SK-N-SH (cell line): ENCODE measurements at regions not wholly inside any gene's neighbourhood (a gene's known extent, or its start where the extent isn't known, plus 50 kb on each side); places are given as distances from the start of the nearest gene placed in this dataset.

Experiments used
- CTCF ChIA-PET: fragments of 300-600, 350-600 bp; formaldehyde crosslinking; extraction: SDS; loops from one replicate; lab custom pipeline; 2021; lab: Yijun Ruan, JAX
- POLR2A ChIA-PET: fragments of 350-600 bp; sonication (Branson Sonifier 250); formaldehyde crosslinking; extraction: SDS; loops from one replicate; lab custom pipeline; 2020; ENCODE audit warnings: antibody characterized with exemption, inconsistent platforms; lab: Yijun Ruan, JAX
- DNase-seq: peaks from one replicate; pipeline ENCODE4 v3.0.0; 2012
- H2AFZ ChIP-seq: fragments of 200-600 bp; sonication (generic); 2 replicates; pipeline ENCODE4 v1.8.1; 2016; ENCODE audit warnings: antibody characterized with exemption, mild to moderate bottlenecking, low read depth
- H3F3A ChIP-seq: fragments of 200-600 bp; sonication (generic); replicated peaks from 2 replicates; pipeline ENCODE3; 2016; ENCODE audit warnings: antibody characterized with exemption, mild to moderate bottlenecking; ENCODE audit not compliant: insufficient read depth
- H3K27ac ChIP-seq, 2 experiments: fragments of 200-500 bp in 1 of 2; fragments of 200-600 bp in 1 of 2; sonication (Bioruptor generic) in 1 of 2; sonication (generic), shearing (Covaris generic) in 1 of 2; 2 replicates each; pipeline versions ENCODE4 v1.5.1 to v1.6.1; 2014 to 2016; ENCODE audit warnings: low read depth in 2 of 2, inconsistent platforms in 1 of 2, low read length in 1 of 2, mild to moderate bottlenecking in 1 of 2, mixed read lengths in 1 of 2
- H3K27me3 ChIP-seq: fragments of 200-600 bp; sonication (generic), shearing (Covaris generic); 2 replicates; pipeline ENCODE4 v1.6.1; 2016; ENCODE audit warnings: mixed run types; ENCODE audit not compliant: insufficient read depth
- H3K36me3 ChIP-seq, 2 experiments: fragments of 200-500 bp in 1 of 2; fragments of 200-600 bp in 1 of 2; sonication (Bioruptor generic) in 1 of 2; sonication (generic) in 1 of 2; replicated peaks in 1 of 2; 2 replicates each; pipeline versions ENCODE3 to v1.5.1; 2014 to 2016; ENCODE audit warnings: low read length in 1 of 2, mild to moderate bottlenecking in 1 of 2; ENCODE audit not compliant: insufficient read depth in 2 of 2, control insufficient read depth in 1 of 2
- H3K4me1 ChIP-seq, 2 experiments: fragments of 200-500 bp in 1 of 2; fragments of 200-600 bp in 1 of 2; sonication (Bioruptor generic) in 1 of 2; sonication (generic), shearing (Covaris generic) in 1 of 2; 2 replicates each; pipeline versions ENCODE4 v1.5.1 to v1.6.1; 2014 to 2016; ENCODE audit warnings: low read depth in 1 of 2, low read length in 1 of 2, mixed run types in 1 of 2; ENCODE audit not compliant: insufficient read depth in 2 of 2, control insufficient read depth in 1 of 2
- H3K4me2 ChIP-seq: fragments of 200-600 bp; sonication (generic), shearing (Covaris generic); 2 replicates; pipeline ENCODE4 v1.6.1; 2017; ENCODE audit warnings: mixed run types
- H3K4me3 ChIP-seq, 2 experiments: fragments of 200-500 bp in 1 of 2; fragments of 200-600 bp in 1 of 2; sonication (Bioruptor generic) in 1 of 2; sonication (generic), shearing (Covaris generic) in 1 of 2; 2 replicates each; pipeline versions ENCODE4 v1.5.1 to v1.8.1; 2014 to 2016; ENCODE audit warnings: low read depth in 2 of 2, inconsistent platforms in 1 of 2, low read length in 1 of 2, mild to moderate bottlenecking in 1 of 2, mixed read lengths in 1 of 2, moderate library complexity in 1 of 2
- H3K79me2 ChIP-seq: fragments of 200-600 bp; sonication (generic); 2 replicates; pipeline ENCODE4 v1.8.1; 2017; ENCODE audit warnings: mild to moderate bottlenecking; ENCODE audit not compliant: insufficient read depth
- H3K9ac ChIP-seq: fragments of 200-600 bp; sonication (generic); 2 replicates; pipeline ENCODE4 v1.6.1; 2017; ENCODE audit warnings: mixed run types
- H3K9me2 ChIP-seq: fragments of 200-600 bp; sonication (generic); 2 replicates; pipeline ENCODE4 v1.6.1; 2017; ENCODE audit warnings: mixed run types
- H3K9me3 ChIP-seq: fragments of 200-600 bp; sonication (generic); 2 replicates; pipeline ENCODE4 v1.6.1; 2017; ENCODE audit warnings: mixed run types, mild to moderate bottlenecking, moderate library complexity
- H4K20me1 ChIP-seq: fragments of 200-600 bp; sonication (generic); 2 replicates; pipeline ENCODE4 v1.6.1; 2017; ENCODE audit warnings: mild to moderate bottlenecking, mixed run types; ENCODE audit not compliant: insufficient read depth
- EP300 ChIP-seq, 2 experiments: IDR thresholded peaks; 2 replicates each; pipeline versions ENCODE4 v1.4.0 to v1.6.1; 2012; ENCODE audit warnings: borderline replicate concordance in 1 of 2, low read depth in 1 of 2, low read length in 1 of 2
- FOSL2 ChIP-seq: IDR thresholded peaks from 2 replicates; pipeline ENCODE4 v1.4.0; 2012; ENCODE audit warnings: low read depth, mild to moderate bottlenecking, moderate library complexity, borderline replicate concordance
- JUND ChIP-seq: IDR thresholded peaks from 2 replicates; pipeline ENCODE4 v1.4.0; 2012
- MEF2A ChIP-seq: IDR thresholded peaks from 2 replicates; pipeline ENCODE4 v1.4.0; 2012; ENCODE audit warnings: low read depth, borderline replicate concordance
- NFIC ChIP-seq: IDR thresholded peaks from 2 replicates; pipeline ENCODE4 v1.4.0; 2012; ENCODE audit warnings: borderline replicate concordance
- POLR2AphosphoS5 ChIP-seq: IDR thresholded peaks from 2 replicates; pipeline ENCODE4 v1.6.1; 2012; ENCODE audit warnings: low read depth, low read length
- RAD21 ChIP-seq: IDR thresholded peaks from 2 replicates; pipeline ENCODE4 v1.6.1; 2012; ENCODE audit warnings: mild to moderate bottlenecking, low read length
- RXRA ChIP-seq: IDR thresholded peaks from 2 replicates; pipeline ENCODE4 v1.4.0; 2012; ENCODE audit warnings: low read depth, mild to moderate bottlenecking, borderline replicate concordance
- SIN3A ChIP-seq: IDR thresholded peaks from 2 replicates; pipeline ENCODE4 v1.6.1; 2012; ENCODE audit warnings: low read depth, mild to moderate bottlenecking, low read length, moderate library complexity, borderline replicate concordance
- SMC3 ChIP-seq: IDR thresholded peaks from 2 replicates; pipeline ENCODE4 v1.6.1; 2012; ENCODE audit warnings: low read depth, low read length, improper control_type of control experiment
- TCF12 ChIP-seq: IDR thresholded peaks from 2 replicates; pipeline ENCODE4 v1.4.0; 2012
- TEAD4 ChIP-seq: IDR thresholded peaks from 2 replicates; pipeline ENCODE4 v1.4.0; 2012; ENCODE audit warnings: mild to moderate bottlenecking, borderline replicate concordance; ENCODE audit not compliant: insufficient read depth
- WGBS: methylation state at CpG from one replicate; pipeline ENCODE4 v1.1.6; 2017; ENCODE audit warnings: low lambda C conversion rate; 5-methylcytosine and 5-hydroxymethylcytosine counted together
- TF ChIP-seq, protein P1 (sequence below): IDR thresholded peaks from 2 replicates; pipeline ENCODE4 v1.4.0; 2012; ENCODE audit warnings: low read depth, borderline replicate concordance
- TF ChIP-seq, protein P2 (sequence below): IDR thresholded peaks from 2 replicates; pipeline ENCODE4; 2012

DNA sequence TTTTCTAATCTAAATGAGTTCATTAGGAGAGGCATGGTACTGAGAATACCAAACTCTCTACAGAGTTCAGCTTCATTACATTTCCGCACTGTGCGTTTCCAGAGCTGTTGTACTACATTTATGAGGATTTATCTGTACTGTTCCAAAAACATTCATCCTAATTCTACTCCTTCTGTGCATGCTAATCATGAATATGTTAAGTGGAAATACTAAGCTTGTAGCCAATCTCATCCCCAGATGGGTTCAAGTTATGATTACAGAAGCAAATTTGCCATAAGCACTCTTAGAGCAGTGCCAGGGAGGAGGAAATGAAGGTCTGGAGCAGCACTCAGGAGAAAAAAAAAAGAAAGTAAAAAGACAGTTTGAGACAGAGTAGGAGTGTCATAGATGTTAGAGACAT is 544.3 kb downstream of the GBE1 start:
- 96% methylated on average over 2 of the region's 2 CpGs for WGBS
- POLR2A ChIA-PET, result no interaction called here

DNA sequence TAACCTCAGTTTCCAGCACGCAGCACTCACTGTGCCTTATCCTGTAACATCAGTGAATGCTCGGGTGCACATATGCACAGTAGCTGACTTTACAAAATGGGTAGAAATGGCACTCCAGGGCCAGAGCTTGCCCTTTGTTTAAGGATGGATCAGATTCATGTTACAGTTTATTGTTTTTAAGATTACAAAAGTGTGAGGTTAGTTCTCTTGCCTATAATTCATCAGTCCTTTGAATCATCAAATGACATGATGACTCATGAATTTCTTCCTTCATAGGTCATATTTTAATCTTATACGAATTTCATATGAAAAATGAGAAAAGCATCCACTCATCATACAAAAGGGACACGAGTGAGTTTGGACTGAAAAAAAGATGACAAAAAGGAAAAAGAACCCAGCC is 545.3 kb downstream of the GBE1 start:
- Histone ChIP-seq H3K4me2 (peak overlapping the region; percentile 40), H4K20me1 (no peaks in the 10 kb centered on the region), H3K27me3 (no peaks in the 10 kb centered on the region), H3K79me2 (no peaks in the 10 kb centered on the region), H3K4me3 (peak overlapping the region in 1 of 2 experiments; percentile 33; a peak in 2 of 4 replicates), H3K9me3 (no peaks in the 10 kb centered on the region), H2AFZ (peak overlapping the region; percentile 75)
- TF ChIP-seq TCF12 (peak; percentile 82), RAD21 (no peak), RXRA (no peak), JUND (peak; percentile 88), MEF2A (peak; percentile 33; the same call in 1 of the 2 replicates), POLR2AphosphoS5 (0 out of 2 replicates have a peak, but pooled peaks have one; percentile 27), TEAD4 (peak; percentile 57; the same call in 1 of the 2 replicates), SIN3A (no peak), FOSL2 (peak; percentile 94), SMC3 (no peak), EP300 (IDR thresholded peaks at IDR 0.05; ENCODE audit: borderline replicate concordance in 1 of 2, low read depth in 1 of 2, low read length in 1 of 2) (peak in 1 of 2 experiments; percentile 50; a peak in 1 of 4 replicates), NFIC (peak; percentile 32; the same call in 1 of the 2 replicates)
- TF ChIP-seq, protein P1, sequence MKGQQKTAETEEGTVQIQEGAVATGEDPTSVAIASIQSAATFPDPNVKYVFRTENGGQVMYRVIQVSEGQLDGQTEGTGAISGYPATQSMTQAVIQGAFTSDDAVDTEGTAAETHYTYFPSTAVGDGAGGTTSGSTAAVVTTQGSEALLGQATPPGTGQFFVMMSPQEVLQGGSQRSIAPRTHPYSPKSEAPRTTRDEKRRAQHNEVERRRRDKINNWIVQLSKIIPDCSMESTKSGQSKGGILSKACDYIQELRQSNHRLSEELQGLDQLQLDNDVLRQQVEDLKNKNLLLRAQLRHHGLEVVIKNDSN, result no peak
- TF ChIP-seq, protein P2, sequence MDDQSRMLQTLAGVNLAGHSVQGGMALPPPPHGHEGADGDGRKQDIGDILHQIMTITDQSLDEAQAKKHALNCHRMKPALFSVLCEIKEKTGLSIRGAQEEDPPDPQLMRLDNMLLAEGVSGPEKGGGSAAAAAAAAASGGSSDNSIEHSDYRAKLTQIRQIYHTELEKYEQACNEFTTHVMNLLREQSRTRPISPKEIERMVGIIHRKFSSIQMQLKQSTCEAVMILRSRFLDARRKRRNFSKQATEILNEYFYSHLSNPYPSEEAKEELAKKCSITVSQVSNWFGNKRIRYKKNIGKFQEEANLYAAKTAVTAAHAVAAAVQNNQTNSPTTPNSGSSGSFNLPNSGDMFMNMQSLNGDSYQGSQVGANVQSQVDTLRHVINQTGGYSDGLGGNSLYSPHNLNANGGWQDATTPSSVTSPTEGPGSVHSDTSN, result peak; percentile 88
- TF ChIP-seq, all 33 proteins: peak for 9
- Histone ChIP-seq H3F3A (peaks cover 12% of the 10 kb centered on the region), H3K9me2 (no peaks in the 10 kb centered on the region), H3K9ac (peak overlapping the region; percentile 61; the same call in 1 of the 2 replicates), H3K4me1 (peaks cover 0 to 14% of the 10 kb centered on the region in 2 experiments; a peak in 3 of 4 replicates), H3K27ac (peak overlapping the region in 1 of 2 experiments; percentile 79; a peak in 2 of 4 replicates), H3K36me3 (no peaks in the 10 kb centered on the region)
- no peak for DNase-seq
- ChIA-PET CTCF (interaction anchor here (1.8 kb wide), 1 partner anchor 17 kb away, joined by 4 read pairs; no protein-coding TSS in a partner anchor), POLR2A (no interaction called here)
- WGBS, result 16% methylated on average over 4 of the region's 4 CpGs

More for the DNA sequence above, 544.3 kb downstream of the GBE1 start:
- Histone ChIP-seq H3K9me2 (no peaks in the 10 kb centered on the region), H3K27ac (peak overlapping the region in 1 of 2 experiments; percentile 79; a peak in 2 of 4 replicates), H3F3A (peaks cover 12% of the 10 kb centered on the region), H3K79me2 (no peaks in the 10 kb centered on the region), H3K4me1 (peaks cover 0 to 14% of the 10 kb centered on the region in 2 experiments; a peak in 3 of 4 replicates), H3K4me3 (no peak overlapping the region), H3K9me3 (no peaks in the 10 kb centered on the region), H3K9ac (peak overlapping the region; percentile 61), H3K27me3 (no peaks in the 10 kb centered on the region), H2AFZ (peak overlapping the region; percentile 75; the same call in 1 of the 2 replicates), H4K20me1 (no peaks in the 10 kb centered on the region), H3K36me3 (no peaks in the 10 kb centered on the region), H3K4me2 (peak overlapping the region; percentile 40)
- CTCF ChIA-PET, result interaction anchor here (0.6 kb wide), 1 partner anchor 838 kb away, joined by 3 read pairs; no protein-coding TSS in a partner anchor
- TF ChIP-seq POLR2AphosphoS5, result no peak
- no peak for DNase-seq
